Transverse colon (tissue), 4 donors: ENCODE measurements at regions not wholly inside any gene's neighbourhood (a gene's known extent, or its start where the extent isn't known, plus 50 kb on each side); places are given as distances from the start of the nearest gene placed in this dataset.

Source experiments
- DNase-seq: peaks from one replicate; pipeline ENCODE4 v3.0.0-alpha.2; 2019
- H3K27ac ChIP-seq, 4 donors: fragments of 200-600 bp; sonication (generic); 2 replicates each; pipeline ENCODE4 v1.5.1; 2016 to 2018; ENCODE audit warnings: inconsistent platforms in 4 of 4
- H3K27me3 ChIP-seq: fragments of 200-600 bp; sonication (generic); 2 replicates; pipeline ENCODE4 v1.5.1; 2017; ENCODE audit warnings: inconsistent platforms
- H3K36me3 ChIP-seq, 4 donors: fragments of 200-600 bp; sonication (generic); 2 replicates each; pipeline ENCODE4 v1.5.1; 2017 to 2019; ENCODE audit warnings: inconsistent platforms in 4 of 4
- H3K4me1 ChIP-seq, 4 donors: fragments of 200-600 bp; sonication (generic); 2 replicates each; pipeline ENCODE4 v1.5.1; 2017 to 2020; ENCODE audit warnings: inconsistent platforms in 4 of 4
- H3K4me3 ChIP-seq, 4 donors: fragments of 200-600 bp; sonication (generic); 1 replicate in 1 of 4; 2 replicates in 3 of 4; pipeline versions ENCODE4 v1.5.1 to v1.6.1; 2017 to 2019; ENCODE audit warnings: inconsistent platforms in 4 of 4
- H3K9me3 ChIP-seq, 2 donors: fragments of 200-600 bp; sonication (generic); 2 replicates each; pipeline ENCODE4 v1.5.1; 2017 to 2019; ENCODE audit warnings: inconsistent platforms in 2 of 2
- CTCF ChIP-seq, 5 experiments: fragments of 200-600 bp in 3 of 5; fragments of 450-650 bp in 2 of 5; sonication (generic) in 3 of 5; IDR thresholded peaks; 1 replicate in 2 of 5; 2 replicates in 3 of 5; pipeline ENCODE4 v1.5.1; 2016 to 2017; ENCODE audit warnings: antibody characterized with exemption in 5 of 5, inconsistent platforms in 3 of 5, mild to moderate bottlenecking in 2 of 5, moderate library complexity in 1 of 5
- EP300 ChIP-seq: sonication (generic); formaldehyde crosslinking; IDR thresholded peaks from one replicate; pipeline ENCODE4 v1.6.1; 2017; ENCODE audit warnings: antibody characterized with exemption, low read depth
- POLR2A ChIP-seq: fragments of 450-650 bp; IDR thresholded peaks from one replicate; pipeline ENCODE4 v1.6.1; 2016; ENCODE audit warnings: antibody characterized with exemption, mild to moderate bottlenecking, moderate library complexity
- POLR2AphosphoS5 ChIP-seq, 3 donors: sonication (generic); formaldehyde crosslinking; IDR thresholded peaks; one replicate each; pipeline ENCODE4 v1.6.1; 2016; ENCODE audit warnings: antibody characterized with exemption in 3 of 3
- WGBS, 2 donors: methylation state at CpG; one replicate each; pipeline ENCODE4 v1.1.5; 2018; ENCODE audit warnings: low coverage in 1 of 2; 5-methylcytosine and 5-hydroxymethylcytosine counted together
- in situ Hi-C, 4 donors: fragments of 200-750 bp; cut with MboI; loops; one replicate each; pipeline versions ENCODE4 v1.15.0 to v1.15.1; 2017; ENCODE audit warnings: low sequenced_read_pairs in 3 of 4, low pct_ligation_motif_present in 1 of 4, low pct_unique_long_range_greater_than_20kb in 1 of 4
- intact Hi-C: fragments of 100-400 bp; cut with DNase I; formaldehyde crosslinking; loops from one replicate; pipeline ENCODE4 v1.15.1; 2023; ENCODE audit warnings: low total_unique reads

GRCh38 chr4:43763029-43763610 is 685.5 kb downstream of the KCTD8 start:
- Histone ChIP-seq H3K9me3 (peaks cover 0 to 3% of the 10 kb centered on the region in 2 donors), H3K27me3 (no peaks in the 10 kb centered on the region), H3K27ac (no peak overlapping the region), H3K36me3 (no peaks in the 10 kb centered on the region), H3K4me3 (no peak overlapping the region), H3K4me1 (no peaks in the 10 kb centered on the region)
- no peak for DNase-seq
- no peak for TF ChIP-seq POLR2AphosphoS5 (IDR thresholded peaks at IDR 0.05)
- no peak for TF ChIP-seq CTCF (IDR thresholded peaks at IDR 0.05)
- TF ChIP-seq EP300: no peak
- TF ChIP-seq POLR2A: no peak
- 48 to 59% methylated on average over 2 to 4 of the region's 4 CpGs for WGBS, 2 donors
- in situ Hi-C loops (no loop called here), intact Hi-C loops (no loop called here)

GRCh38 chr4:43765514-43765913 is 683.1 kb downstream of the KCTD8 start:
- no peak for DNase-seq
- H3K27ac ChIP-seq: no peak overlapping the region
- H3K9me3 ChIP-seq: peaks cover 0 to 3% of the 10 kb centered on the region in 2 donors
- TF ChIP-seq CTCF (IDR thresholded peaks at IDR 0.05): no peak
- TF ChIP-seq EP300: no peak
- TF ChIP-seq POLR2AphosphoS5 (IDR thresholded peaks at IDR 0.05): no peak
- TF ChIP-seq POLR2A: no peak
- H3K4me3 ChIP-seq: no peak overlapping the region
- no peaks in the 10 kb centered on the region for H3K27me3 ChIP-seq
- in situ Hi-C loops: no loop called here
- 58% methylated on average over 2 of the region's 2 CpGs for WGBS, 2 donors
- no peaks in the 10 kb centered on the region for H3K4me1 ChIP-seq
- intact Hi-C loops: no loop called here
- no peaks in the 10 kb centered on the region for H3K36me3 ChIP-seq

GRCh38 chr4:43766648-43767047 is 682.0 kb downstream of the KCTD8 start:
- no peaks in the 10 kb centered on the region for H3K36me3 ChIP-seq
- H3K4me3 ChIP-seq: no peak overlapping the region
- no peaks in the 10 kb centered on the region for H3K4me1 ChIP-seq
- in situ Hi-C loops: no loop called here
- no peak for DNase-seq
- TF ChIP-seq POLR2A (no peak), EP300 (no peak)
- no peaks in the 10 kb centered on the region for H3K27me3 ChIP-seq
- intact Hi-C loops: no loop called here
- no peak overlapping the region for H3K27ac ChIP-seq
- peaks cover 0 to 3% of the 10 kb centered on the region in 2 donors for H3K9me3 ChIP-seq

- 43 to 53% methylated on average over 1 of the region's 1 CpG for WGBS, 2 donors
- TF ChIP-seq POLR2A (no peak), EP300 (no peak), POLR2AphosphoS5 (IDR thresholded peaks at IDR 0.05) (no peak), CTCF (IDR thresholded peaks at IDR 0.05) (no peak)
- Histone ChIP-seq H3K4me1 (no peaks in the 10 kb centered on the region), H3K27me3 (no peaks in the 10 kb centered on the region), H3K27ac (no peak overlapping the region), H3K9me3 (no peaks in the 10 kb centered on the region), H3K4me3 (no peak overlapping the region), H3K36me3 (no peaks in the 10 kb centered on the region)
- DNase-seq: no peak
- intact Hi-C loops: no loop called here
- in situ Hi-C loops: no loop called here
Measured at GRCh38 chr4:43776371-43776770, 672.2 kb downstream of the KCTD8 start.

- no peak for DNase-seq
- in situ Hi-C loops: no loop called here
- WGBS, 2 donors: 71 to 73% methylated on average over 3 of the region's 3 CpGs
Measured at GRCh38 chr4:43778187-43778915, 670.3 kb downstream of the KCTD8 start.

More at GRCh38 chr4:43778187-43778915, 670.3 kb downstream of the KCTD8 start:
- H3K27ac ChIP-seq: no peak overlapping the region
- no peaks in the 10 kb centered on the region for H3K27me3 ChIP-seq
- H3K4me3 ChIP-seq: no peak overlapping the region
- H3K9me3 ChIP-seq: no peaks in the 10 kb centered on the region
- no peaks in the 10 kb centered on the region for H3K36me3 ChIP-seq
- intact Hi-C loops: no loop called here
- TF ChIP-seq CTCF (IDR thresholded peaks at IDR 0.05): no peak
- no peak for TF ChIP-seq EP300
- no peak for TF ChIP-seq POLR2A
- no peak for TF ChIP-seq POLR2AphosphoS5 (IDR thresholded peaks at IDR 0.05)
- no peaks in the 10 kb centered on the region for H3K4me1 ChIP-seq
